Mesenchymal stem cell (in vitro differentiated cells and primary cell): ENCODE measurements at regions not wholly inside any gene's neighbourhood (a gene's known extent, or its start where the extent isn't known, plus 50 kb on each side); places are given as distances from the start of the nearest gene placed in this dataset.

ENCODE experiments used
- DNase-seq: peaks from one replicate; pipeline ENCODE4 v3.0.0-alpha.2; 2013
- H2AFZ ChIP-seq: one replicate; pipeline ENCODE4 v1.6.1; 2013; ENCODE audit warnings: low read depth, mild to moderate bottlenecking, control low read depth, inconsistent platforms, low read length, moderate library complexity
- H2AK5ac ChIP-seq: 2 replicates; pipeline ENCODE4 v1.6.1; 2013; ENCODE audit warnings: low read length, moderate library complexity, mild to moderate bottlenecking, inconsistent platforms; ENCODE audit not compliant: severe bottlenecking
- H2BK120ac ChIP-seq: one replicate; pipeline ENCODE4 v1.6.1; 2013; ENCODE audit warnings: low read depth, mild to moderate bottlenecking, inconsistent platforms, low read length, moderate library complexity
- H2BK12ac ChIP-seq, 2 experiments: one replicate each; pipeline ENCODE4 v1.6.1; 2013; ENCODE audit warnings: inconsistent platforms in 2 of 2, low read length in 2 of 2, mild to moderate bottlenecking in 2 of 2, moderate library complexity in 2 of 2, control low read depth in 1 of 2
- H2BK15ac ChIP-seq: one replicate; pipeline ENCODE4 v1.6.1; 2013; ENCODE audit warnings: mild to moderate bottlenecking, low read depth, inconsistent platforms; ENCODE audit not compliant: poor library complexity, severe bottlenecking
- H2BK5ac ChIP-seq: 2 replicates; pipeline ENCODE4 v1.6.1; 2013; ENCODE audit warnings: low read depth, mild to moderate bottlenecking, low read length, control low read depth, inconsistent platforms; ENCODE audit not compliant: poor library complexity, severe bottlenecking
- H3K14ac ChIP-seq, 2 experiments: one replicate each; pipeline ENCODE4 v1.6.1; 2013; ENCODE audit warnings: inconsistent platforms in 2 of 2, low read length in 2 of 2, control low read depth in 1 of 2, mild to moderate bottlenecking in 1 of 2, moderate library complexity in 1 of 2
- H3K18ac ChIP-seq, 2 experiments: one replicate each; pipeline ENCODE4 v1.6.1; 2013; ENCODE audit warnings: inconsistent platforms in 2 of 2, low read length in 2 of 2, control low read depth in 1 of 2, low read depth in 1 of 2, mild to moderate bottlenecking in 1 of 2
- H3K23ac ChIP-seq, 2 experiments: one replicate each; pipeline ENCODE4 v1.6.1; 2013; ENCODE audit warnings: inconsistent platforms in 2 of 2, low read length in 2 of 2, mild to moderate bottlenecking in 2 of 2, moderate library complexity in 2 of 2, control low read depth in 1 of 2
- H3K27ac ChIP-seq: 2 replicates; pipeline ENCODE4 v1.5.1; 2013; ENCODE audit warnings: mild to moderate bottlenecking, moderate library complexity, low read length, control low read depth, inconsistent platforms; ENCODE audit not compliant: poor library complexity, severe bottlenecking
- H3K27me3 ChIP-seq, 2 experiments: 2 replicates each; pipeline versions ENCODE4 v1.6.1 to v1.7.0; 2013; ENCODE audit warnings: low read length in 2 of 2, mild to moderate bottlenecking in 2 of 2, moderate library complexity in 2 of 2, control low read depth in 1 of 2, inconsistent platforms in 1 of 2; ENCODE audit not compliant: control insufficient read depth in 1 of 2, insufficient read depth in 1 of 2
- H3K36me3 ChIP-seq, 2 experiments: 2 replicates each; pipeline versions ENCODE4 v1.6.1 to v1.7.0; 2013; ENCODE audit warnings: low read length in 2 of 2, control low read depth in 1 of 2, inconsistent platforms in 1 of 2, low read depth in 1 of 2, mild to moderate bottlenecking in 1 of 2; ENCODE audit not compliant: insufficient read depth in 2 of 2, control insufficient read depth in 1 of 2
- H3K4ac ChIP-seq, 2 experiments: one replicate each; pipeline ENCODE4 v1.6.1; 2013; ENCODE audit warnings: inconsistent platforms in 2 of 2, low read length in 2 of 2, mild to moderate bottlenecking in 2 of 2, moderate library complexity in 2 of 2, control low read depth in 1 of 2, low read depth in 1 of 2
- H3K4me1 ChIP-seq: 2 replicates; pipeline ENCODE4 v1.6.1; 2013; ENCODE audit warnings: low read depth, low read length, control low read depth; ENCODE audit not compliant: control insufficient read depth, insufficient read depth
- H3K4me2 ChIP-seq: 2 replicates; pipeline ENCODE4 v1.6.1; 2013; ENCODE audit warnings: low read length, mild to moderate bottlenecking, inconsistent platforms; ENCODE audit not compliant: poor library complexity, severe bottlenecking
- H3K4me3 ChIP-seq, 2 experiments: 2 replicates each; pipeline versions ENCODE4 v1.5.1 to v1.7.0; 2013; ENCODE audit warnings: low read length in 2 of 2, mild to moderate bottlenecking in 2 of 2, control low read depth in 1 of 2, low read depth in 1 of 2; ENCODE audit not compliant: insufficient read depth in 1 of 2
- H3K79me1 ChIP-seq: replicated peaks from 2 replicates; pipeline ENCODE4 v1.6.1; 2013; ENCODE audit warnings: mild to moderate bottlenecking, control low read depth, low read length, inconsistent platforms; ENCODE audit not compliant: poor library complexity, severe bottlenecking
- H3K9ac ChIP-seq: 2 replicates; pipeline ENCODE4 v1.7.0; 2013; ENCODE audit warnings: mild to moderate bottlenecking, low read length, moderate library complexity
- H3K9me3 ChIP-seq: 2 replicates; pipeline ENCODE4 v1.7.0; 2013; ENCODE audit warnings: mild to moderate bottlenecking, low read length; ENCODE audit not compliant: control insufficient read depth
- H4K8ac ChIP-seq: one replicate; pipeline ENCODE4 v1.6.1; 2013; ENCODE audit warnings: inconsistent platforms, mild to moderate bottlenecking, low read length, moderate library complexity
- H4K91ac ChIP-seq: one replicate; pipeline ENCODE4 v1.6.1; 2013; ENCODE audit warnings: mild to moderate bottlenecking, low read length, inconsistent platforms
- WGBS: methylation state at CpG from one replicate; pipeline ENCODE4 v1.1.7; 2013; ENCODE audit warnings: mixed read lengths; 5-methylcytosine and 5-hydroxymethylcytosine counted together

GRCh38 chr2:59732871-59733566 is 820.4 kb downstream of the BCL11A start:
- Histone ChIP-seq H2BK5ac (no peak overlapping the region), H2AFZ (no peak overlapping the region), H3K9ac (no peak overlapping the region), H3K14ac (no peak overlapping the region), H3K18ac (no peak overlapping the region), H3K27ac (no peak overlapping the region), H3K79me1 (no peaks in the 10 kb centered on the region), H4K91ac (no peak overlapping the region), H2BK15ac (no peak overlapping the region), H2BK12ac (no peak overlapping the region), H3K4me3 (no peak overlapping the region), H3K9me3 (no peaks in the 10 kb centered on the region), H3K4ac (no peak overlapping the region), H2AK5ac (no peak overlapping the region), H3K4me1 (no peaks in the 10 kb centered on the region), H3K4me2 (no peak overlapping the region), H4K8ac (no peak overlapping the region), H3K23ac (no peak overlapping the region), H3K36me3 (no peaks in the 10 kb centered on the region), H2BK120ac (no peak overlapping the region), H3K27me3 (no peaks in the 10 kb centered on the region)
- no peak for DNase-seq
- 85% methylated on average over 14 of the region's 15 CpGs for WGBS

DNA sequence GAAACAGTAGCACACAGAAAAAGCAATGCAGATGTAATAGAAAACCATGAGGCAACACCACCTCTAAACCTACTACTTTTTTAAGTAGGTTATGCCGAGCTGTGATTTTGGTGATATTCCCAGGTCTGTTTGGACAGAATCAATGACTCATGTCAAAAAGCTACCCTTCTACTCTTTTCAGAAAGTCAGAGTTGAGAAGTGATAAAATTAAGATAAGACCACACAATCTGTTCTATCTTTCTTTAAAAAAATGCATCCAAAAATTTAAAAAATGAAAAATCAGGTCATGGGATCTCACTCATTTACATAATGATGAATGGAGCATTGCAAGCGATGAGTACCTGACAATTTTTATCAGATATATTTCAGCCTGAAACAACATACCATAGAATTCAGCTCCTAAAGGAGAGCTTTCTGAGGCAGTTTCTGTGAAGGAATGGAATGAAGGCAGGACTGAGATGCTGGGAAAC is 826.3 kb downstream of the BCL11A start:
- H3K23ac ChIP-seq = no peak overlapping the region
- H3K27ac ChIP-seq = no peak overlapping the region
- no peak for DNase-seq
- H2AK5ac ChIP-seq = no peak overlapping the region
- no peak overlapping the region for H2BK15ac ChIP-seq
- no peaks in the 10 kb centered on the region for H3K36me3 ChIP-seq
- H3K4ac ChIP-seq = no peak overlapping the region
- H3K4me1 ChIP-seq = no peaks in the 10 kb centered on the region
- no peak overlapping the region for H3K14ac ChIP-seq
- H2BK120ac ChIP-seq = no peak overlapping the region
- H2AFZ ChIP-seq = no peak overlapping the region
- no peak overlapping the region for H4K91ac ChIP-seq
- WGBS = no CpG with 5 or more reads among the region's 2 CpGs
- H3K9ac ChIP-seq = no peak overlapping the region
- H4K8ac ChIP-seq = no peak overlapping the region
- no peaks in the 10 kb centered on the region for H3K79me1 ChIP-seq
- H3K27me3 ChIP-seq = no peaks in the 10 kb centered on the region
- no peak overlapping the region for H3K4me2 ChIP-seq
- no peak overlapping the region for H2BK5ac ChIP-seq
- H2BK12ac ChIP-seq = no peak overlapping the region
- H3K9me3 ChIP-seq = no peaks in the 10 kb centered on the region
- no peak overlapping the region for H3K18ac ChIP-seq
- no peak overlapping the region for H3K4me3 ChIP-seq

GRCh38 chr2:59726228-59727120 is 827.0 kb downstream of the BCL11A start:
- Histone ChIP-seq H4K91ac (no peak overlapping the region), H3K18ac (no peak overlapping the region), H3K4ac (no peak overlapping the region), H3K4me2 (no peak overlapping the region), H2BK12ac (no peak overlapping the region), H3K23ac (no peak overlapping the region), H3K9ac (no peak overlapping the region), H3K27me3 (no peaks in the 10 kb centered on the region), H3K14ac (no peak overlapping the region), H3K4me3 (no peak overlapping the region), H2BK5ac (no peak overlapping the region), H2AK5ac (no peak overlapping the region), H3K36me3 (no peaks in the 10 kb centered on the region), H3K9me3 (no peaks in the 10 kb centered on the region), H3K27ac (no peak overlapping the region), H2BK120ac (no peak overlapping the region), H4K8ac (no peak overlapping the region), H3K79me1 (no peaks in the 10 kb centered on the region), H2AFZ (no peak overlapping the region), H2BK15ac (no peak overlapping the region), H3K4me1 (no peaks in the 10 kb centered on the region)
- WGBS = 88% methylated on average over 8 of the region's 9 CpGs
- no peak for DNase-seq

GRCh38 chr2:59724746-59725145 is 828.7 kb downstream of the BCL11A start:
- 86% methylated on average over 1 of the region's 3 CpGs for WGBS

More at GRCh38 chr2:59724746-59725145, 828.7 kb downstream of the BCL11A start:
- Histone ChIP-seq H4K91ac (no peak overlapping the region), H3K18ac (no peak overlapping the region), H3K9me3 (no peaks in the 10 kb centered on the region), H2BK120ac (no peak overlapping the region), H3K4ac (no peak overlapping the region), H3K79me1 (no peaks in the 10 kb centered on the region), H3K27me3 (no peaks in the 10 kb centered on the region), H2BK15ac (no peak overlapping the region), H3K4me3 (no peak overlapping the region), H2AFZ (no peak overlapping the region), H2BK12ac (no peak overlapping the region), H3K4me1 (no peaks in the 10 kb centered on the region), H3K36me3 (no peaks in the 10 kb centered on the region), H2BK5ac (no peak overlapping the region), H3K14ac (no peak overlapping the region), H2AK5ac (no peak overlapping the region), H3K23ac (no peak overlapping the region), H3K9ac (no peak overlapping the region), H4K8ac (no peak overlapping the region), H3K27ac (no peak overlapping the region), H3K4me2 (no peak overlapping the region)
- DNase-seq = no peak
